ENCODE measurements at regions not wholly inside any gene's neighbourhood (a gene's known extent, or its start where the extent isn't known, plus 50 kb on each side); places are given as distances from the start of the nearest gene placed in this dataset.

DNA sequence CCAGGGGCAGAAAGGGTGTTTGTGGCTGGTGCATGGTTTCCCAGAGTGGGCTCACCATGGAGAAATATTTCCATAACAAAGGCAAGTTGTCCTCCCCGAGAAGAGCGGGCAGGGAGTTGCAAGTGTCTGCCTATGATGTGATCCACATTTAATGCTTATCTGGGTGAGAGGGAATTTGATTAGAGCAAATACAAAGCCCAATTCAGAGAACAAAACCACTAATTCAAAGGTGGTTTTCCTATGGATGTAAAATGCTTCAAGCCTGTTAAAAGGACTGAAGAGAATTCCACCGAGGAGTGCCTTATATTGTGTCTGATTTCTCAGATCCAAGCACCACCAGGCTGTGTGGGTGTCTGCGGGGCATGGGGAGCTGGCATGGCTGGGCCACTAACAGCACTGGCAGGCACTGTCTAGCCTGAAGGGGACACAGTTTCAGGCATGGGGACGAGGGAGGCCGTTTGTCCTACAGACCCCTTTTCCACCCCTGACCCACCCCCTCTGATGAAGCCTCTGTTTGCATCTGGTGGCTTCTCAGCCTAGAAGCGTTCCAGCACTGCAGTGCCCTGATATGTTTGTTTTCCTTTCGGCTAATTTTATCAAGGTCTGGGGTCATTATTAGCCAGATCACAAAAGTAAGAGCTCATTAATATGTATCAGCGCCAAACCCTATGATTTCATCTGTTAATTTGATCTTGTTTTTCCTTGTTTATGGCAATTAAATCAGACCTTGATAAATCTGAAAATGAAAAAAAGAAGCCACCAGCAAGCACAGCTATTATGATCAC is 357.3 kb downstream of the HRH4 start:
- TF ChIP-seq, protein P1, sequence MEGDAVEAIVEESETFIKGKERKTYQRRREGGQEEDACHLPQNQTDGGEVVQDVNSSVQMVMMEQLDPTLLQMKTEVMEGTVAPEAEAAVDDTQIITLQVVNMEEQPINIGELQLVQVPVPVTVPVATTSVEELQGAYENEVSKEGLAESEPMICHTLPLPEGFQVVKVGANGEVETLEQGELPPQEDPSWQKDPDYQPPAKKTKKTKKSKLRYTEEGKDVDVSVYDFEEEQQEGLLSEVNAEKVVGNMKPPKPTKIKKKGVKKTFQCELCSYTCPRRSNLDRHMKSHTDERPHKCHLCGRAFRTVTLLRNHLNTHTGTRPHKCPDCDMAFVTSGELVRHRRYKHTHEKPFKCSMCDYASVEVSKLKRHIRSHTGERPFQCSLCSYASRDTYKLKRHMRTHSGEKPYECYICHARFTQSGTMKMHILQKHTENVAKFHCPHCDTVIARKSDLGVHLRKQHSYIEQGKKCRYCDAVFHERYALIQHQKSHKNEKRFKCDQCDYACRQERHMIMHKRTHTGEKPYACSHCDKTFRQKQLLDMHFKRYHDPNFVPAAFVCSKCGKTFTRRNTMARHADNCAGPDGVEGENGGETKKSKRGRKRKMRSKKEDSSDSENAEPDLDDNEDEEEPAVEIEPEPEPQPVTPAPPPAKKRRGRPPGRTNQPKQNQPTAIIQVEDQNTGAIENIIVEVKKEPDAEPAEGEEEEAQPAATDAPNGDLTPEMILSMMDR (IDR thresholded peaks at IDR 0.05): no peak
- TF ChIP-seq EZH2 (IDR thresholded peaks at IDR 0.05; ENCODE audit: borderline replicate concordance, insufficient read depth, low read depth, low read length, poor library complexity, severe bottlenecking): no peak

Data from B cell (primary cell).